ENCODE measurements at regions not wholly inside any gene's neighbourhood (a gene's known extent, or its start where the extent isn't known, plus 50 kb on each side); places are given as distances from the start of the nearest gene placed in this dataset.

DNA sequence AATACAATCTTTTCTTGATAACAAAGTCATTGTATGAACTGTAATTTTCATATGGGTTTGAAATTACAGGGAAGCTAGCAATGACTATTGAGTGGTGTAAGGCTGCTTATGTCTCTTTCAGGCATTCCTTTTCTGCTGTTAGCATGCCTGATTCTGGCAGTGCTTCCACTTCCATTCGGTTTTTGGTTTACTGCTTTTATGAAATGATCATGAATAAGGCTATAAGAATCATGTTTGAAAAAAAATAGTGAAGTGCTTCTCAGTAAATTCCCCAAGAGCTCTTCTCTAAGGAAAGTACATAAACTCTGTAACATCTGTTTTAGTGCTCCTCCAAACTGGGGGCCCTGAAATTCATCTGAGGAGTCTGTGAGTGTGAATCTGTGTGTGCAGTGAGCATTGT is 434.0 kb upstream of the RGS6 start:
- H3K27me3 Mint-ChIP-seq = no peaks in the 10 kb centered on the region
- ATAC-seq (no peak), DNase-seq (no peak)
- peaks cover 2% of the 10 kb centered on the region for H3K36me3 Mint-ChIP-seq (ENCODE audit: low read depth)
- H3K4me3 Mint-ChIP-seq = no peak overlapping the region
- H3K4me1 Mint-ChIP-seq = peaks cover 4% of the 10 kb centered on the region
- H3K27ac Mint-ChIP-seq = no peak overlapping the region
- no peaks in the 10 kb centered on the region for H3K9me3 ChIP-seq (ENCODE audit: control insufficient read depth, low read length, poor library complexity, severe bottlenecking)

- H3K4me3 Mint-ChIP-seq = no peak overlapping the region
- no peak for ATAC-seq
- no peak for DNase-seq
- H3K9me3 ChIP-seq (ENCODE audit: control insufficient read depth, low read length, poor library complexity, severe bottlenecking) = no peaks in the 10 kb centered on the region
- H3K4me1 Mint-ChIP-seq = peaks cover 4% of the 10 kb centered on the region
- peaks cover 2% of the 10 kb centered on the region for H3K36me3 Mint-ChIP-seq (ENCODE audit: low read depth)
- no peak overlapping the region for H3K27ac Mint-ChIP-seq
- no peaks in the 10 kb centered on the region for H3K27me3 Mint-ChIP-seq
Measured at GRCh38 chr14:71499018-71499417, 433.2 kb upstream of the RGS6 start.

DNA sequence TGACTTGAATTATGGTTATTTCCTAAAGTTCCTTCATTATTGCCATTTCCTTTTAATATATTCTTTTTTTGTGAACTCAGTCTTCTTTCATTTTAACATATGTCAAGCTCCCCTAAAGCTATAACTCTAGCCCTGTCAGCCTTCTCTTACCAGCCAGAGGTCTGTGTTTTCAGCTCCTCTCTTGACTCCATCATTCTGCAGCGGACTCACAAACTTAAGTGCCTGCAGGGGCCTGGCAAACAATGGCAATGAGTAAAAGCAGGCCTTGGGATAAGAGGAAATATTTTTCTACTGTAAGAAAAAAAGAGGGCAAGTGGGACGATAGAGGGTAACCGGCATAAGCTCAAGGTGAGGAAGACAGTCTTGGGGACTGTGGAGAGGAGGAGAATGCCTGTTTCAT is 424.5 kb upstream of the RGS6 start:
- Mint-ChIP-seq H3K4me3 (no peak overlapping the region), H3K27ac (no peak overlapping the region), H3K36me3 (ENCODE audit: low read depth) (peaks cover 8% of the 10 kb centered on the region), H3K27me3 (no peaks in the 10 kb centered on the region), H3K4me1 (peaks cover 13% of the 10 kb centered on the region)
- H3K9me3 ChIP-seq (ENCODE audit: control insufficient read depth, low read length, poor library complexity, severe bottlenecking) = no peaks in the 10 kb centered on the region
- ATAC-seq = no peak
- no peak for DNase-seq

- no peak for DNase-seq
- Mint-ChIP-seq H3K4me3 (no peak overlapping the region), H3K36me3 (ENCODE audit: low read depth) (peaks cover 10% of the 10 kb centered on the region), H3K27ac (no peak overlapping the region), H3K4me1 (peaks cover 9% of the 10 kb centered on the region), H3K27me3 (no peaks in the 10 kb centered on the region)
- ATAC-seq = no peak
- H3K9me3 ChIP-seq (ENCODE audit: control insufficient read depth, low read length, poor library complexity, severe bottlenecking) = no peaks in the 10 kb centered on the region
Measured at GRCh38 chr14:71508901-71509300, 423.3 kb upstream of the RGS6 start.

GRCh38 chr14:71511152-71511551 is 421.1 kb upstream of the RGS6 start:
- Mint-ChIP-seq H3K4me1 (peaks cover 11% of the 10 kb centered on the region), H3K27me3 (no peaks in the 10 kb centered on the region), H3K27ac (peak overlapping the region; percentile 51), H3K36me3 (ENCODE audit: low read depth) (peaks cover 13% of the 10 kb centered on the region), H3K4me3 (no peak overlapping the region)
- H3K9me3 ChIP-seq (ENCODE audit: control insufficient read depth, low read length, poor library complexity, severe bottlenecking) = no peaks in the 10 kb centered on the region
- DNase-seq = no peak
- no peak for ATAC-seq

- H3K27me3 Mint-ChIP-seq = no peaks in the 10 kb centered on the region
- H3K4me3 Mint-ChIP-seq = no peak overlapping the region
- ATAC-seq = no peak
- H3K27ac Mint-ChIP-seq = no peak overlapping the region
- H3K9me3 ChIP-seq (ENCODE audit: control insufficient read depth, low read length, poor library complexity, severe bottlenecking) = no peaks in the 10 kb centered on the region
- no peak for DNase-seq
- H3K4me1 Mint-ChIP-seq = peaks cover 4% of the 10 kb centered on the region
- peaks cover 6% of the 10 kb centered on the region for H3K36me3 Mint-ChIP-seq (ENCODE audit: low read depth)
Measured at GRCh38 chr14:71514941-71515919, 417.0 kb upstream of the RGS6 start.

DNA sequence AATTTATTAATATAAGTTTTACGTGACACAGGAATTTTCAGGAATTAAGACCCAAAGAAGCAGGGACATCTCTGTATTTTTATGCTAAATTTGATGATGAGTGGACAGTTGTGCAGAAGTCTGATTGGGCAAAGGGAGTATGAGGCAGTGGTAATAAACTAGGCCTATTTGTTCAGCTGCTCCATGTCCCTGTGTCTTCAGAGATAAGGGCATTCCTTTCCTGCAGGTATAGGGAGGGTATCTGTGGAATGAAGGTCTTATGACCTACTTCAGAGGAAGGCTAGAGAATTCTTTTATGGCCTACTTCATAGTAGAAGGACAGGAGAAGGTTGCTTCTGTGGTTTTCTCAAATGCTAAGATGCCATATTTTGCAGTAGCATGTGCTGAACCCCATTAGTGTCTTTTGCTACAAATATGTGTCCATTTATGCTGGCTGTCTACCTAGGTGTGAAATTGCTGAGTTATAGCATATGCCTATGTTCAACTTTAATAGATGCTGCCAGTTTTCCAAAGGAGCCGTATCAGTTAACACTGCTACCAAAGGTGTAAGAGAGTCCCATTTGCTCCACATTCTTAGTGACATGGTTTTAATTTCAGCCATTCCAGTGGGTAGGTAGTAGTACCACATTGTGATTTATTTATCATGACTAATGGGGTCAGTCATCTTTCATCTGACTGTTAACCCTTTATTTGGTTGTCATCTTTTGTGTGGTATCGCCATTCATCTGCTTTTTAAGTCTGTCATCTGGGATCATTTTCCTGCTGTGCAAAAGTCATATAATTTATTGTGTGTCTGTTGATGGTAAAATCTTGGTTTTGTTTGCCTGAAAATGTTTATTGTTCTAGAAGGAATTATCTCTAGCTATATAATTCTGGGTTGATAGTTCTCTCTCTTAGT is 410.7 kb upstream of the RGS6 start:
- H3K27me3 Mint-ChIP-seq = no peaks in the 10 kb centered on the region
- no peaks in the 10 kb centered on the region for H3K36me3 Mint-ChIP-seq (ENCODE audit: low read depth)
- no peak for DNase-seq
- no peak for ATAC-seq
- no peaks in the 10 kb centered on the region for H3K9me3 ChIP-seq (ENCODE audit: control insufficient read depth, low read length, poor library complexity, severe bottlenecking)
- no peak overlapping the region for H3K27ac Mint-ChIP-seq
- H3K4me1 Mint-ChIP-seq = peaks cover 7% of the 10 kb centered on the region
- no peak overlapping the region for H3K4me3 Mint-ChIP-seq

DNA sequence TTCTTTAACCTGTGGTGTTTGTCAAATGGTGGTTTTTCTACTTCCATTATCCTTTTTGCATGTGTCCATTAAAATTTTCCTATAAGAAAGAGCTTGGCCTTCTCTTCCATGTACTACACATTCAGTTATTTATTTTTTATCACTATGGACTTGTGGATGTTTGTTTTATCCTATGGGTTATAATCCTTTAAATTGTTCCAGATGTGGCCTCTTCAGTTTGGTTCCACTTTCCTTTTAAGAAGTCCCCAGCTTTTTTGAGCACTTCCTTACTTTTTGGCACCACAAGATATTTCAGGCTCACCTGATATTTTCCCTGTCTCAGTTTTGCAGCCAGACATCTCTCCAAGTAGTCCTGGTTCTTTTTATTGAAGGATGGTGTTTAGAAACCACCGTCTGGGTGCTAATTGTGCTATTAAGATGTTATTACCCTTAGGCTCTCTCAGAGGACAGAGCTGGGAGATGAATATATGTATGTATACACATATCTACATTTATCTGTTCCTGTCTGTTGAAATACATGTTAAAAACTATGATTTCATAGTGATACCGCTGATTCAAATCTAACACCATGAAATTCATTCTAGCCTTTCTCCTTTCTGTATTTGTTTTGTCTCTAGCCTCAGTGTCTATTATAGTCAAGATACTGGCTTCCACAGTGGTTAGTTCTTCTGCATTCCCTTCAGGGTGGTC is 408.5 kb upstream of the RGS6 start:
- Mint-ChIP-seq H3K36me3 (ENCODE audit: low read depth) (no peaks in the 10 kb centered on the region), H3K4me3 (no peak overlapping the region), H3K27me3 (no peaks in the 10 kb centered on the region), H3K27ac (peak overlapping the region; percentile 53), H3K4me1 (peaks cover 7% of the 10 kb centered on the region)
- DNase-seq (no peak), ATAC-seq (no peak)
- no peaks in the 10 kb centered on the region for H3K9me3 ChIP-seq (ENCODE audit: control insufficient read depth, low read length, poor library complexity, severe bottlenecking)

GRCh38 chr14:71524320-71524982 is 407.8 kb upstream of the RGS6 start:
- DNase-seq (no peak), ATAC-seq (no peak)
- H3K4me3 Mint-ChIP-seq = no peak overlapping the region
- peaks cover 7% of the 10 kb centered on the region for H3K4me1 Mint-ChIP-seq
- no peaks in the 10 kb centered on the region for H3K9me3 ChIP-seq (ENCODE audit: control insufficient read depth, low read length, poor library complexity, severe bottlenecking)
- H3K36me3 Mint-ChIP-seq (ENCODE audit: low read depth) = no peaks in the 10 kb centered on the region
- H3K27ac Mint-ChIP-seq = no peak overlapping the region
- H3K27me3 Mint-ChIP-seq = no peaks in the 10 kb centered on the region

DNA sequence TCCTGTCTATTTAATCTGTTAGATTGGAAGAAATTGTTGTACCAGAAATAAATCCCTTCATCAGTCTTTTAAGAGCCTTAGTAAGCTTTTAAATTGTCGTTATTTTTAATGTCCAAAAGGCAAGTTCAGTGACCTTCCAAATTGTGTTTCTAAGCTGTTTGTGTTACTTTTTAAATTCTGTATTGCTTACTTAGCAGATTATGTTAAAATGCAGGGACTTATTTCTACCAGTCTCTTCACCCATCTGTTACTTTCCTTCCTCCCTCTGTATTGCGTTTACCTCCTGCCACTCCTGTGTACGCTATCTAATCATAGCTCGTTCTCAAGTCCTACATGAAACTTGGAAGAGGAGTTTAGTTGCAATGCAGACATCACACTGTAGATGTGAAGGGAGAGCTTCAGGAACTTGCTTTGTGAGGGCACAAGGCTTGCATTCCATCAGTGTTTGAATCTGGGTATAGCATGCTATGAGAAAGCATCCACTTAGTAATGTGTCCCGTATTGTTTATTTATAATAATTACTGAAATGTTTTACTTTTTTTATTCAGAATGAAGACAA is 406.5 kb upstream of the RGS6 start:
- H3K4me1 Mint-ChIP-seq = peaks cover 7% of the 10 kb centered on the region
- H3K9me3 ChIP-seq (ENCODE audit: control insufficient read depth, low read length, poor library complexity, severe bottlenecking) = no peaks in the 10 kb centered on the region

DNA sequence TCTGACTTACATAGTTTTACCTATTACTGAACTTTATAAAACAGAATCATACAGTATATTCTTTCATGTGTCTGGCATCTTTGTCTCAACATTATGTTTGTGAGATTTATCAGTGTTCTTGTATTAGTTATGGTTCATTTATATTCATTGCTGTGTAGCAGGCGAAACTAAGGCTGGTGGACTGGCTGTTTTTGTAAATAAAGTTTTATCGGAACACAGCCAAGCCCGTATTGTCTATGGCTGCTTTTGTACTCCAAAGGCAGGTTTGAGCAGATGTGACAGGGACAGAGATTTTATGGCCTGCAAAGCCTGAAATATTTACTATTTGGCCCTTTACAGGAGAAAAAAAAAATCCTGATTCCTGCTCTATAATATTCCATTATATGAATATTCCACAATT is 405.8 kb upstream of the RGS6 start:
- Mint-ChIP-seq H3K36me3 (ENCODE audit: low read depth) (no peaks in the 10 kb centered on the region), H3K27me3 (no peaks in the 10 kb centered on the region), H3K27ac (no peak overlapping the region), H3K4me1 (peaks cover 7% of the 10 kb centered on the region), H3K4me3 (no peak overlapping the region)
- no peak for DNase-seq
- ATAC-seq = no peak
- H3K9me3 ChIP-seq (ENCODE audit: control insufficient read depth, low read length, poor library complexity, severe bottlenecking) = no peaks in the 10 kb centered on the region

More for the DNA sequence above, 406.5 kb upstream of the RGS6 start:
- H3K27me3 Mint-ChIP-seq = no peaks in the 10 kb centered on the region
- H3K4me3 Mint-ChIP-seq = no peak overlapping the region
- DNase-seq (no peak), ATAC-seq (no peak)
- H3K36me3 Mint-ChIP-seq (ENCODE audit: low read depth) = no peaks in the 10 kb centered on the region
- no peak overlapping the region for H3K27ac Mint-ChIP-seq

GRCh38 chr14:71527838-71528237 is 404.4 kb upstream of the RGS6 start:
- DNase-seq (no peak), ATAC-seq (no peak)
- Mint-ChIP-seq H3K27me3 (no peaks in the 10 kb centered on the region), H3K4me3 (no peak overlapping the region), H3K27ac (no peak overlapping the region), H3K4me1 (peaks cover 7% of the 10 kb centered on the region), H3K36me3 (ENCODE audit: low read depth) (no peaks in the 10 kb centered on the region)
- no peaks in the 10 kb centered on the region for H3K9me3 ChIP-seq (ENCODE audit: control insufficient read depth, low read length, poor library complexity, severe bottlenecking)
